Umbilical cord (tissue), 1 donor: ENCODE measurements at regions not wholly inside any gene's neighbourhood (a gene's known extent, or its start where the extent isn't known, plus 50 kb on each side); places are given as distances from the start of the nearest gene placed in this dataset.

Source experiments
- DNase-seq: peaks from one replicate; pipeline ENCODE4 v3.0.0-alpha.2; 2015; ENCODE audit warnings: low spot score

DNA sequence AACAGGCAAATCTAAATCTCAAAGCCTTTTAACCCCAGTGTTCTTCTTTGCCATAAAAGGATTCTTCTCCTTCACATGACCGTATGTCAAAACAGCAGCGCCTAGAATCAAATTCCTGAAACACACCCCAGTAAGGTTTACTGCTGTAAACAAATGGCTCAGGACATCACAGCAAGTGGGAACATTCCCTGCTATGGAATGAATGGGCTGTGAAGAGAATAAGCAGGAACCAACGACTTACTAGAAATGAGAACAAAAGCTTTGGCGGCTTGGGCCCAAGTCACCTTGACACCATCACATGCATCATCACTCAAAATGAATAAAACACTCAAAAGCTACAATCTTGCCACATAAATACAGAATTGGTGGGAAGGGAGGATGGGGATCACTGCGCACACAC is 80.4 kb upstream of the SPATA13 start:
- DNase-seq, result no peak

DNA sequence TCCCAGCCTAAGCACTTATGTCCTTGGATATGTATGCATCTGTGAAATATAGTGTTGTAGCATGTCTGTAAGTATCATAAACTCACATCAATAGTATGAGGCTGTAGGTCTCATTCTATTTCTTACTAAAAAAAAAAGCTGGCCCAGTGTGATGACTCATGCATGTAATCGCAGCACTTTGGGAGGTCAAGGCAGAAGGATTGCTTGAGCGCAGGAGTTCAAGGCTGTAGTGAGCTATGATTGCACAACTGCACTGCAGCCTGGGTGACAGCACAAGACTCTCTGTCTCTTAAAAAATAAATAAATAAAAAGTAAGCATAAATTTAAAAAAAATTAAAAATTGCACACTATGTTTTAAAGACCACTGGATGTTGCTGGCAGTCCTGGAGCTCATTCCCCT is 79.1 kb upstream of the SPATA13 start:
- no peak for DNase-seq

- no peak for DNase-seq
Measured at GRCh38 chr13:24083141-24083540, 77.4 kb upstream of the SPATA13 start.

GRCh38 chr13:24083722-24084421 is 76.6 kb upstream of the SPATA13 start:
- DNase-seq, result no peak

GRCh38 chr13:24085662-24086061 is 74.9 kb upstream of the SPATA13 start:
- DNase-seq, result no peak

DNA sequence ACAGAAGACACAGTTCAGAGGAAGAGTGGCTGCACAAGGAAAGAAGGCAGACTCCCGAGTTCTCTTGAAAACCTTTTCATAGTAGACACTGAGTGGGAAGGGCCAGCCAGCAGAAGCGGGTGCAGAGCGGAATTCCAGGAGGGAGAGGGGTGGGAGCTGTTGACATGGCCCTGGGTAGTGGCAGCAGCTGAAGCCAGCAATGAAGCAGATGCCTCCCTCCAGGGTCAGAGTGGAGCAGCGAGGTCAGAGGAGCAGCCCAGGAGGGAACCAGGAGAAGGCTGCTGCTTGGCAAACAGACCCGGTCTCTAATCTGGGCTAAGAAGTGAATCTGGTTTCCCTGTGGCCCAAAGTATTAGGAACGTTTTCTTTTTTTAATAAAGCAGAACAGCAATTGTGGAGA is 73.9 kb upstream of the SPATA13 start:
- DNase-seq, result no peak

GRCh38 chr13:24087605-24088225 is 72.8 kb upstream of the SPATA13 start:
- DNase-seq, result no peak

DNA sequence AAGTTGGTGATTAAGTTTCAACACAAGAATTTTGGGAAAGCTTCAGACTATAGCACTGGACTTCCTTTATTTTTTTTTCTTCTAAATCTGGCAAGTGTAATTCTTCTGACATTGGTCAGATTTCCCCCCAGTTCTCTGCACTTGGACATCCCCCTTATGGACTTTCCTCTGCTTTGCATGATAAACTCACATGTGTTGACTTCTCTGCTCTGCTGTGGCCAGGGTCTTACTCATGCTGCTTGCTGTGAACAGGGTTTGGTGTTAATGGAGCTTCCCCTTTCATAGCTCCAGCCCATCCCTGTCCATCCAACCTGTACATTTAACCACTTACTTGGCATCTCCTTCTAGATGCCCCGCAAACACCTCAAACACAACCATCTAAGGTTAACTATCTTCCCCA is 70.5 kb upstream of the SPATA13 start:
- DNase-seq, result no peak

- DNase-seq, result no peak
Measured at GRCh38 chr13:24091080-24091479, 69.4 kb upstream of the SPATA13 start.

- DNase-seq, result no peak
Measured at GRCh38 chr13:24092108-24092507, 68.4 kb upstream of the SPATA13 start.

- DNase-seq, result no peak
Measured at GRCh38 chr13:24093047-24093446, 67.5 kb upstream of the SPATA13 start.

DNA sequence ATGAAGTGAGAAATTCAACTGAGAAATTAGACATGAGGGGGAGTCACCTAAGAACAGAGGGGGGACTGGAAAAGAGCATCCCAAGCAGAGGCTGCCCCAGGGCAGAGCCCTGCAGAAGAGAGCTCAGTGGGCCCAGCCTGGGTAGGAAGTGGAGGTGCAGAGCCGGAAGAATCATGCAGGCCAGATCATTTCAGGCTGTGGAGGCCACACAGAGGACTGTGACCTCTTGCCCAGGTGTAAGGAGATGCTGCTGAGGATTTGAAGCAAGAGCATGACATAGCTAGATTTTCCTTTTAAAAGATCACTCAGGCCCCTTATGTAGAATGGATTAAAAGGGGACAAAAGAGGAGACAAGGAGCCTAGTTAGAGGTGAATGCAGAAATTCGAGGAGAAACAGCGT is 63.9 kb upstream of the SPATA13 start:
- DNase-seq, result no peak

GRCh38 chr13:24097064-24097463 is 63.5 kb upstream of the SPATA13 start:
- no peak for DNase-seq

- DNase-seq, result no peak
Measured at GRCh38 chr13:24097667-24098066, 62.9 kb upstream of the SPATA13 start.

DNA sequence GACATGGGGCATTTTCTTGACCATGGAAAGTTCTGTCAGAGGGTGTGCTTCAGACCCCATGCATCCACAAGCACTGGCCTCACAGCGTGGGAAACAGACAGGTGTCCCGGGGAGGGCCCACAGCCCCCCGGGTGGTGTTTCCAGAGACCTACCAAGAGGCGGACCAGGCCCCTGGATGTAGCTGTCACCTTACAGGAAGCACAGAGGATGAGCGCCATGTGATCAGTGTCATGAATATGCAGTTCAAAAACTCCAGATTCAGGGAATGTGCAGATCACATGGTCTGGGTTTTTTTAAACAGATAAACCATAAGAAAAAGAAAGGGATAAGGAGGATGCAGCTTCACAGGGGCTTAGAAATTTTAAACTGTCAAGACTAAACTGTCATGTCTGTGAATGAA is 61.0 kb upstream of the SPATA13 start:
- DNase-seq, result no peak

DNA sequence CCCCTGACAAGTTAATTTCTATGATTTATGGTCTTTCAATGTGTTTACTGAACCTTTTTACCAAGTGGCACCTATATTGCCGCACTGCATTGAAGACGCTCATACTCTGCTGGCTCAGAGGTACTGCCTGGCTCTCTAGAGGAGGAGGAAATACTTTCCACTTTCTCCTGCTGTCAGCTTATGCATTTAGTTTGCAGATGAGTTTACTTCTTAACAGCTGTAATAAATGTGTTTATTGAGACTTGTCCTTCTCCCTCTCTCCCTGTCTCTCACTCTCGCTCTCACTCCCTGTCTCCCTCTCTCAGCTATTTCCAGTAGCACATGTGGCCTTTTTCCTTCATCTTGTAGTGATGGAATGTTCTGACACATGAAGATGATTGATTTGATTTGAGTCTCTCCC is 60.3 kb upstream of the SPATA13 start:
- DNase-seq, result no peak

GRCh38 chr13:24103782-24104372 is 56.6 kb upstream of the SPATA13 start:
- DNase-seq, result no peak

- no peak for DNase-seq
Measured at GRCh38 chr13:24104723-24105122, 55.8 kb upstream of the SPATA13 start.

DNA sequence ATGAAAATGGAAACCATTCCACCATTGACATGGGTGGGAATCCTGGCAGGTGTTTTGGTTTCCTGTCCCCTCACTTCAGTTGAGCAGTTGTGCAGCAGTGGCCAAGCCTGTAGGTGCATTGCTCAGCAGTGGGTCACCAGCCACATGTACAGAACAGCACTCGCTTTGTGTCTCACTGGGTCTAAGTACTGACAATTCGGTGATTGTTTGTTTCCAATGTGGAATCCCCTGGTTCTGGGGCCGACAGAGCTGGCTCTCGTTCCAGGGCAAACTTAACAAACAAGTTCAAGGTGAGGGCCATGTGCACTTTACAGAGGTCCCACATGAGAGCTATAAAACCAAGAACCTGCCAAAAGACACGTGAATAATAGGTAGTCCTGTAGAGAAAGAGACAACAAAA is 54.1 kb upstream of the SPATA13 start:
- DNase-seq, result no peak

DNA sequence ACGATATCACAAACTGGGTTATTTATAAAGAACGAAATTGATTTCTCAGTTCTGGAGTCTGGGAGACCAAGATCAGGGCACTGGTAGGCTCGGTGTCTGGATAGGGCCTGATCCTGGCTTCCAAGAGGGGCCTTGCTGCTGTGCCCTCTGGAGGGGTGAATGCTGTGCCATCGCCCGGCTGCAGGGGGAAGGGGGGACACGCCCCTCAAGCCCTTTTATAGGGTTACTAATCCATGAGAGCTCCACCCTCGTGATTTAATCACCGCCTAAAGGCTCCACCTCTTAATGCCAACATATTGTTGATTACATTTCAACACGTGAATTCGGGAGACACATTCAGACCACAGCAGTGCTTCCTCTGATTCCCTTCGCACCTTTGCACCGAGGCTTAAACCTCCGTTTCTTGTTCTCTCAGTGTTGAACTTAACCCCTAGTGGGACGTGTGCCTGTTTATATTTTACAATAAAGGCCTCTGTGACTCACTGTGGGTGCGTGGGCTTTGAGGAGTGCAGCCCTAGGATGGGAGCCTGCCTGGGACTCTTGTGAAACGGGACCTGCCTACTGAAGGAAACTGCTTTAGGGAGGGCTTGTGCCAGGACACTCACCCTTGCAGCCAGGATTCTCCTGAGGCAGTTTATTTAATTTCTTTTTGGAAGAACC is 52.4 kb upstream of the SPATA13 start:
- DNase-seq, result no peak

DNA sequence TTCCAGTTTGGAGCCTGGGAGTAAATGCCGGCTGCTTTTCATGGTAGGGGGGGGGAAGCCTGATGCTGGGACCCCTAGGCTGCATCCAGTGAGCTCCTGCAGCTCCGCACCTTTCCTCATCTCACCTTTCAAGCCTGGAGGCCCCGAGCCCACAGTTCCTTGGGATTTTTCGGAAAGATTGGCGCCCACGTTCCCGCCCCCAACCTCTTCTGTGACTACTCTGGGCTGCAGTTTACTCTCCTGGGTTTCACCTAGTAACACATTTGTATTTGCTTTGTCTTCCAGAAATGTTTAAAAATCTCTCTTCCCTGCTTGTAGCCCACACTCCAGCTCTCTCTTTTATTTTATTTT is 51.9 kb upstream of the SPATA13 start:
- no peak for DNase-seq

GRCh38 chr13:24110011-24110410 is 50.5 kb upstream of the SPATA13 start:
- no peak for DNase-seq
